ENCODE measurements at regions not wholly inside any gene's neighbourhood (a gene's known extent, or its start where the extent isn't known, plus 50 kb on each side); places are given as distances from the start of the nearest gene placed in this dataset.
A peak's percentile ranks its signal among the peaks of the same experiment; 100 is the strongest.

- Histone ChIP-seq H3K9me3 (no peaks in the 10 kb centered on the region), H3K27ac (ENCODE audit: low read depth in 2 of 2, low read length in 1 of 2) (no peak overlapping the region), H3K79me2 (ENCODE audit: insufficient read depth) (no peaks in the 10 kb centered on the region), H3K9me2 (no peaks in the 10 kb centered on the region), H4K20me1 (ENCODE audit: insufficient read depth) (no peaks in the 10 kb centered on the region), H3K4me2 (no peak overlapping the region), H3K4me1 (ENCODE audit: control insufficient read depth in 1 of 2, insufficient read depth in 2 of 2, low read depth in 1 of 2, low read length in 1 of 2) (peaks cover 0 to 7% of the 10 kb centered on the region in 2 experiments; a peak in 3 of 4 replicates), H3K9ac (no peak overlapping the region), H3K36me3 (replicated peaks in 1 of 2; ENCODE audit: control insufficient read depth in 1 of 2, insufficient read depth in 2 of 2, low read length in 1 of 2) (no peaks in the 10 kb centered on the region), H3F3A (replicated peaks; ENCODE audit: insufficient read depth) (no peaks in the 10 kb centered on the region), H3K27me3 (ENCODE audit: insufficient read depth) (peaks cover 5% of the 10 kb centered on the region; the same call in 1 of the 2 replicates), H3K4me3 (ENCODE audit: low read depth in 2 of 2, low read length in 1 of 2) (no peak overlapping the region), H2AFZ (ENCODE audit: low read depth) (no peak overlapping the region)
- DNase-seq = no peak
- ChIA-PET POLR2A (no interaction called here), CTCF (interaction anchor here (1.2 to 9.9 kb wide), 11 partner anchors 13 to 1084 kb away, joined by 3 to 159 read pairs (median 8); no protein-coding TSS in a partner anchor)
- 68% methylated on average over 7 of the region's 7 CpGs for WGBS (ENCODE audit: low lambda C conversion rate)
- no peak for TF ChIP-seq PBX3 (IDR thresholded peaks at IDR 0.05)
- no peak for TF ChIP-seq MXI1 (IDR thresholded peaks at IDR 0.05; ENCODE audit: low read depth, low read length)
These were observed 82.6 kb downstream of the FAM76B start for GRCh38 chr11:95706974-95707387.

- no peak overlapping the region for H3K9ac ChIP-seq
- peaks cover 5% of the 10 kb centered on the region; the same call in 1 of the 2 replicates for H3K27me3 ChIP-seq (ENCODE audit: insufficient read depth)
- H3K4me1 ChIP-seq (ENCODE audit: control insufficient read depth in 1 of 2, insufficient read depth in 2 of 2, low read depth in 1 of 2, low read length in 1 of 2) = peaks cover 0 to 7% of the 10 kb centered on the region in 2 experiments; a peak in 3 of 4 replicates
- 0 out of 2 replicates have a peak, but pooled peaks have one; percentile 27 for TF ChIP-seq RCOR1 (IDR thresholded peaks at IDR 0.05; ENCODE audit: low read length)
- TF ChIP-seq RAD21 (IDR thresholded peaks at IDR 0.05; ENCODE audit: low read length) = peak; percentile 99
- TF ChIP-seq EZH2phosphoT487 (IDR thresholded peaks at IDR 0.05; ENCODE audit: borderline replicate concordance, low read depth) = no peak
- peak; percentile 56 for TF ChIP-seq CHD2 (IDR thresholded peaks at IDR 0.05; ENCODE audit: low read length, partially characterized antibody)
- TF ChIP-seq NRF1 (IDR thresholded peaks at IDR 0.05; ENCODE audit: low read depth, low read length) = 0 out of 2 replicates have a peak, but pooled peaks have one; percentile 7
- TF ChIP-seq SMC3 (IDR thresholded peaks at IDR 0.05; ENCODE audit: low read depth, low read length) = peak; percentile 93
- TF ChIP-seq RXRA (IDR thresholded peaks at IDR 0.05; ENCODE audit: borderline replicate concordance, low read depth) = no peak
- TF ChIP-seq, protein P1, sequence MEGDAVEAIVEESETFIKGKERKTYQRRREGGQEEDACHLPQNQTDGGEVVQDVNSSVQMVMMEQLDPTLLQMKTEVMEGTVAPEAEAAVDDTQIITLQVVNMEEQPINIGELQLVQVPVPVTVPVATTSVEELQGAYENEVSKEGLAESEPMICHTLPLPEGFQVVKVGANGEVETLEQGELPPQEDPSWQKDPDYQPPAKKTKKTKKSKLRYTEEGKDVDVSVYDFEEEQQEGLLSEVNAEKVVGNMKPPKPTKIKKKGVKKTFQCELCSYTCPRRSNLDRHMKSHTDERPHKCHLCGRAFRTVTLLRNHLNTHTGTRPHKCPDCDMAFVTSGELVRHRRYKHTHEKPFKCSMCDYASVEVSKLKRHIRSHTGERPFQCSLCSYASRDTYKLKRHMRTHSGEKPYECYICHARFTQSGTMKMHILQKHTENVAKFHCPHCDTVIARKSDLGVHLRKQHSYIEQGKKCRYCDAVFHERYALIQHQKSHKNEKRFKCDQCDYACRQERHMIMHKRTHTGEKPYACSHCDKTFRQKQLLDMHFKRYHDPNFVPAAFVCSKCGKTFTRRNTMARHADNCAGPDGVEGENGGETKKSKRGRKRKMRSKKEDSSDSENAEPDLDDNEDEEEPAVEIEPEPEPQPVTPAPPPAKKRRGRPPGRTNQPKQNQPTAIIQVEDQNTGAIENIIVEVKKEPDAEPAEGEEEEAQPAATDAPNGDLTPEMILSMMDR (IDR thresholded peaks at IDR 0.05) = peak; percentile 94
- no peak overlapping the region for H2AFZ ChIP-seq (ENCODE audit: low read depth)
- WGBS (ENCODE audit: low lambda C conversion rate) = 11% methylated on average over 10 of the region's 10 CpGs
- CTCF ChIA-PET = interaction anchor here (0.5 to 9.9 kb wide), 94 partner anchors 8 to 737 kb away, joined by 3 to 159 read pairs (median 4); partner anchors contain the start of genes CCDC82, ENDOD1, JRKL and SESN3
- no peaks in the 10 kb centered on the region for H3K9me2 ChIP-seq
- POLR2A ChIA-PET = interaction anchor here (1.1 to 1.6 kb wide), 2 partner anchors 473 to 474 kb away, joined by 4 to 6 read pairs; partner anchors contain the start of gene SESN3
- H3K36me3 ChIP-seq (replicated peaks in 1 of 2; ENCODE audit: control insufficient read depth in 1 of 2, insufficient read depth in 2 of 2, low read length in 1 of 2) = no peaks in the 10 kb centered on the region
- no peak overlapping the region for H3K4me2 ChIP-seq
- H4K20me1 ChIP-seq (ENCODE audit: insufficient read depth) = no peaks in the 10 kb centered on the region
- peak; percentile 65 for DNase-seq
- no peaks in the 10 kb centered on the region for H3K9me3 ChIP-seq
- H3K27ac ChIP-seq (ENCODE audit: low read depth in 2 of 2, low read length in 1 of 2) = no peak overlapping the region
- H3F3A ChIP-seq (replicated peaks; ENCODE audit: insufficient read depth) = no peaks in the 10 kb centered on the region
- no peak overlapping the region; a peak in 1 of 4 replicates for H3K4me3 ChIP-seq (ENCODE audit: low read depth in 2 of 2, low read length in 1 of 2)
- H3K79me2 ChIP-seq (ENCODE audit: insufficient read depth) = no peaks in the 10 kb centered on the region
These were observed 84.0 kb downstream of the FAM76B start for GRCh38 chr11:95705485-95706124.
